IPS-18a (cell line): ENCODE measurements at regions not wholly inside any gene's neighbourhood (a gene's known extent, or its start where the extent isn't known, plus 50 kb on each side); places are given as distances from the start of the nearest gene placed in this dataset.

Experiments
- H3K27ac ChIP-seq: one replicate; pipeline ENCODE4 v1.5.1; 2013; ENCODE audit warnings: low read length
- H3K27me3 ChIP-seq: one replicate; pipeline ENCODE4 v1.6.1; 2013; ENCODE audit warnings: mild to moderate bottlenecking, low read length; ENCODE audit not compliant: control insufficient read depth, insufficient read depth
- H3K36me3 ChIP-seq: one replicate; pipeline ENCODE4 v1.6.1; 2013; ENCODE audit warnings: low read depth, low read length; ENCODE audit not compliant: control insufficient read depth
- H3K4me1 ChIP-seq: one replicate; pipeline ENCODE4 v1.6.1; 2013; ENCODE audit warnings: low read depth, low read length; ENCODE audit not compliant: control insufficient read depth
- H3K4me3 ChIP-seq: one replicate; pipeline ENCODE4 v1.5.1; 2013; ENCODE audit warnings: low read length
- H3K9ac ChIP-seq: one replicate; pipeline ENCODE4 v1.6.1; 2013; ENCODE audit warnings: mild to moderate bottlenecking, low read length, moderate library complexity
- H3K9me3 ChIP-seq: one replicate; pipeline ENCODE4 v1.6.1; 2013; ENCODE audit warnings: low read depth, low read length; ENCODE audit not compliant: control insufficient read depth

- no peak overlapping the region for H3K9ac ChIP-seq
- H3K36me3 ChIP-seq = no peaks in the 10 kb centered on the region
- no peak overlapping the region for H3K27ac ChIP-seq
- H3K27me3 ChIP-seq = no peaks in the 10 kb centered on the region
- H3K4me1 ChIP-seq = no peaks in the 10 kb centered on the region
- no peaks in the 10 kb centered on the region for H3K9me3 ChIP-seq
- H3K4me3 ChIP-seq = no peak overlapping the region
Observed at GRCh38 chr4:45910511-45910910, 213.3 kb downstream of the GABRG1 start.

GRCh38 chr4:45897946-45898585 is 225.8 kb downstream of the GABRG1 start:
- Histone ChIP-seq H3K4me3 (no peak overlapping the region), H3K36me3 (no peaks in the 10 kb centered on the region), H3K27ac (no peak overlapping the region), H3K9ac (no peak overlapping the region), H3K9me3 (no peaks in the 10 kb centered on the region), H3K4me1 (no peaks in the 10 kb centered on the region), H3K27me3 (no peaks in the 10 kb centered on the region)

- Histone ChIP-seq H3K9ac (no peak overlapping the region), H3K4me3 (no peak overlapping the region), H3K27me3 (no peaks in the 10 kb centered on the region), H3K9me3 (peaks cover 2% of the 10 kb centered on the region), H3K36me3 (no peaks in the 10 kb centered on the region), H3K4me1 (no peaks in the 10 kb centered on the region), H3K27ac (no peak overlapping the region)
Observed at GRCh38 chr4:45883421-45883820, 240.4 kb downstream of the GABRG1 start.

- no peak overlapping the region for H3K9ac ChIP-seq
Observed at GRCh38 chr4:45876235-45876890, 247.5 kb downstream of the GABRG1 start.

GRCh38 chr4:45869184-45869583 is 254.7 kb downstream of the GABRG1 start:
- H3K9me3 ChIP-seq = no peaks in the 10 kb centered on the region
- H3K9ac ChIP-seq = no peak overlapping the region
- H3K36me3 ChIP-seq = no peaks in the 10 kb centered on the region
- H3K4me1 ChIP-seq = no peaks in the 10 kb centered on the region
- no peak overlapping the region for H3K27ac ChIP-seq
- H3K4me3 ChIP-seq = no peak overlapping the region
- H3K27me3 ChIP-seq = no peaks in the 10 kb centered on the region

More at GRCh38 chr4:45876235-45876890, 247.5 kb downstream of the GABRG1 start:
- Histone ChIP-seq H3K27ac (no peak overlapping the region), H3K9me3 (no peaks in the 10 kb centered on the region), H3K36me3 (no peaks in the 10 kb centered on the region), H3K4me3 (no peak overlapping the region), H3K27me3 (no peaks in the 10 kb centered on the region), H3K4me1 (no peaks in the 10 kb centered on the region)

GRCh38 chr4:45865781-45866180 is 258.1 kb downstream of the GABRG1 start:
- Histone ChIP-seq H3K9me3 (no peaks in the 10 kb centered on the region), H3K4me3 (no peak overlapping the region), H3K36me3 (no peaks in the 10 kb centered on the region), H3K27ac (no peak overlapping the region), H3K4me1 (no peaks in the 10 kb centered on the region), H3K9ac (no peak overlapping the region), H3K27me3 (no peaks in the 10 kb centered on the region)

DNA sequence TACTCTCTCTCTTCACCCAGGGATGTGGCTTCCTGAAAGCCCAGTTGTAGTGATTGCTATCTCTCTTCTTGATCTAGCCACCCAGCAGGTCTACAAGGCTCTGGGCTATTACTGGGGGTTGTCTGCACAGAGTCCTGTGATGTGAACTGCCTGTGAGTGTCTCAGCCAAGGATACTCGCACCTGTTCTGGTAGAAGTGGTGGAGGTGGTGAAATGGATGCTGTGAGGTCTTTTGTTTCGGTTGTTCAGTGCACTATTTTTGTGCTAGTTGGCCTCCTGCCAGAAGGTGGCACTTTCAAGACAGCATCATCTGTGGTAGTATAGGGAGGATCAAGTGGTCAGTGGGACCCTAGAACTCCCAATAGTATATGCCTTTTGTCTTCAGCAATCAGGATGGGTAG is 268.0 kb downstream of the GABRG1 start:
- Histone ChIP-seq H3K4me1 (no peaks in the 10 kb centered on the region), H3K27me3 (no peaks in the 10 kb centered on the region), H3K36me3 (no peaks in the 10 kb centered on the region), H3K27ac (no peak overlapping the region), H3K4me3 (no peak overlapping the region), H3K9ac (no peak overlapping the region), H3K9me3 (no peaks in the 10 kb centered on the region)

GRCh38 chr4:45846016-45846415 is 277.8 kb downstream of the GABRG1 start:
- Histone ChIP-seq H3K9me3 (no peaks in the 10 kb centered on the region), H3K4me1 (no peaks in the 10 kb centered on the region), H3K27me3 (no peaks in the 10 kb centered on the region), H3K4me3 (no peak overlapping the region), H3K36me3 (no peaks in the 10 kb centered on the region), H3K27ac (no peak overlapping the region), H3K9ac (no peak overlapping the region)

- H3K4me3 ChIP-seq = no peak overlapping the region
- no peak overlapping the region for H3K27ac ChIP-seq
- H3K9ac ChIP-seq = no peak overlapping the region
- H3K36me3 ChIP-seq = no peaks in the 10 kb centered on the region
- no peaks in the 10 kb centered on the region for H3K4me1 ChIP-seq
- no peaks in the 10 kb centered on the region for H3K27me3 ChIP-seq
- no peaks in the 10 kb centered on the region for H3K9me3 ChIP-seq
Observed at GRCh38 chr4:45841791-45842190, 282.1 kb downstream of the GABRG1 start.

GRCh38 chr4:45831692-45832091 is 292.2 kb downstream of the GABRG1 start:
- Histone ChIP-seq H3K4me1 (no peaks in the 10 kb centered on the region), H3K27ac (no peak overlapping the region)

GRCh38 chr4:45803994-45804393 is 319.9 kb downstream of the GABRG1 start:
- Histone ChIP-seq H3K9me3 (no peaks in the 10 kb centered on the region), H3K4me1 (no peaks in the 10 kb centered on the region), H3K27me3 (no peaks in the 10 kb centered on the region), H3K27ac (no peak overlapping the region), H3K4me3 (no peak overlapping the region), H3K9ac (no peak overlapping the region), H3K36me3 (no peaks in the 10 kb centered on the region)

More at GRCh38 chr4:45831692-45832091, 292.2 kb downstream of the GABRG1 start:
- Histone ChIP-seq H3K9me3 (no peaks in the 10 kb centered on the region), H3K36me3 (no peaks in the 10 kb centered on the region), H3K9ac (no peak overlapping the region), H3K27me3 (no peaks in the 10 kb centered on the region), H3K4me3 (no peak overlapping the region)

DNA sequence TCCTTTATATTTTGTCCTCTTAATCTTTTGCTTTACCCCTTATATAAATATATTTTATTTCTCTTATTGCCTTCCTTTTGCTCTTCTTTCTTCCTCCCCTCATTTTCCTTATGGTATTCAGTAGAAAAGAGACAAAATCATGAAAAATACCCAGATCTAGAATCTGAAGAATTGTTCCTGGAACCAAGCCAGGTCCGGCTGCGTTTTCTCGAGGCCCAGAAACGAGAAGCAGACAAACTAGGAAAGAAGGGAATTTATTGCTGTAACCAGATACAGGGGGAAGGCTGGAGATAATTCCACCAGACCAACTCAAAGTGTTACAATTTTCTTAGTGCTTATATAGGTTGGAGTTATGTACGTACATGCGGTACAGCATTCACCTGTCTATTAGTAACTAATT is 328.7 kb downstream of the GABRG1 start:
- Histone ChIP-seq H3K9ac (no peak overlapping the region), H3K9me3 (no peaks in the 10 kb centered on the region), H3K27me3 (no peaks in the 10 kb centered on the region), H3K27ac (no peak overlapping the region), H3K36me3 (no peaks in the 10 kb centered on the region), H3K4me3 (no peak overlapping the region), H3K4me1 (no peaks in the 10 kb centered on the region)
